ENCODE measurements at regions not wholly inside any gene's neighbourhood (a gene's known extent, or its start where the extent isn't known, plus 50 kb on each side); places are given as distances from the start of the nearest gene placed in this dataset.

DNA sequence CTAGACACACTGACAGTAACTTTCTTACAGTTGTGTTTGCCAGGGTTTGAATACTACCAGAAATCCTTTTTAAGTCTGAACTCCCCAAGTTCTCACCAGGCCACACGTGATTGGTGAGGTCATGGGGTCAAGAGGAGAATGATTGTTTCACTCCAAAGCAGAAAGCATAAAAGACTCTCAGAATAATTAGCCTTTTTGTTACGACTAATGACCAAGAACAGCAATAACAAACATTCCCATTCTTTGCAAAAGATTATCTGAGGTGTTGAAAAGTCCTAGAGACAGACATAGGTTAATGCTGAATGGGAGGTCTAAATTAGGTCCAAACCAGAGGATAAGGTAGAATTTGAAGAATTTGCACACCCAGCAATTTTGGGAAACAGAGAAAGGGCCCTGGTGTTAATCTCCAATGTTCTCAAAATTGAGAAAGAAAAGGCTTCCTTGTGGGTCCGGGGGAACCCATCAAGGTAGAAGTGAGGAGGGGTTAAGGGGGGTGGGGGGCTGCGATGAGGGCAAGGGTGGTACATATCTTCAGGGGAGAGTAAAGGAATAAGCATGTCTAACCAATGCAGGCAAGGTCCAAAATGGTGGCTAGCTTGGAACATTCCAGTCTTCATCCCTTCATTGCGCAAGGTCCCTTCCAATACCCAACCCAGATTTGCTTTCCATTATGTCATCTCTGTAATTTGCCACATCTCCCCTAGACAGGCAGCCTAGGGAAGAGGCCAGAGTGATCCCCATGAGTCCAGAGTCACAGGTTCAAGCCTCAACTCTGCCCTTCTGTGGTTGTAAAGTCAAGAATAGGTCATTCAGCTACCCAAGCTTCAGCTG is 74.6 kb upstream of the NFIA start:
- Histone ChIP-seq H3K27me3 (ENCODE audit: insufficient read depth, poor library complexity, severe bottlenecking) (no peaks in the 10 kb centered on the region), H3K4me3 (replicated peaks; ENCODE audit: insufficient read depth, low read length) (no peak overlapping the region), H3K27ac (replicated peaks) (no peak overlapping the region)
- no peak for TF ChIP-seq POLR2AphosphoS5 (IDR thresholded peaks at IDR 0.05; ENCODE audit: low read depth)
- TF ChIP-seq, protein P1, sequence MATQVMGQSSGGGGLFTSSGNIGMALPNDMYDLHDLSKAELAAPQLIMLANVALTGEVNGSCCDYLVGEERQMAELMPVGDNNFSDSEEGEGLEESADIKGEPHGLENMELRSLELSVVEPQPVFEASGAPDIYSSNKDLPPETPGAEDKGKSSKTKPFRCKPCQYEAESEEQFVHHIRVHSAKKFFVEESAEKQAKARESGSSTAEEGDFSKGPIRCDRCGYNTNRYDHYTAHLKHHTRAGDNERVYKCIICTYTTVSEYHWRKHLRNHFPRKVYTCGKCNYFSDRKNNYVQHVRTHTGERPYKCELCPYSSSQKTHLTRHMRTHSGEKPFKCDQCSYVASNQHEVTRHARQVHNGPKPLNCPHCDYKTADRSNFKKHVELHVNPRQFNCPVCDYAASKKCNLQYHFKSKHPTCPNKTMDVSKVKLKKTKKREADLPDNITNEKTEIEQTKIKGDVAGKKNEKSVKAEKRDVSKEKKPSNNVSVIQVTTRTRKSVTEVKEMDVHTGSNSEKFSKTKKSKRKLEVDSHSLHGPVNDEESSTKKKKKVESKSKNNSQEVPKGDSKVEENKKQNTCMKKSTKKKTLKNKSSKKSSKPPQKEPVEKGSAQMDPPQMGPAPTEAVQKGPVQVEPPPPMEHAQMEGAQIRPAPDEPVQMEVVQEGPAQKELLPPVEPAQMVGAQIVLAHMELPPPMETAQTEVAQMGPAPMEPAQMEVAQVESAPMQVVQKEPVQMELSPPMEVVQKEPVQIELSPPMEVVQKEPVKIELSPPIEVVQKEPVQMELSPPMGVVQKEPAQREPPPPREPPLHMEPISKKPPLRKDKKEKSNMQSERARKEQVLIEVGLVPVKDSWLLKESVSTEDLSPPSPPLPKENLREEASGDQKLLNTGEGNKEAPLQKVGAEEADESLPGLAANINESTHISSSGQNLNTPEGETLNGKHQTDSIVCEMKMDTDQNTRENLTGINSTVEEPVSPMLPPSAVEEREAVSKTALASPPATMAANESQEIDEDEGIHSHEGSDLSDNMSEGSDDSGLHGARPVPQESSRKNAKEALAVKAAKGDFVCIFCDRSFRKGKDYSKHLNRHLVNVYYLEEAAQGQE (IDR thresholded peaks at IDR 0.05; ENCODE audit: insufficient replicate concordance, low read depth) = no peak
- TF ChIP-seq, protein P2, sequence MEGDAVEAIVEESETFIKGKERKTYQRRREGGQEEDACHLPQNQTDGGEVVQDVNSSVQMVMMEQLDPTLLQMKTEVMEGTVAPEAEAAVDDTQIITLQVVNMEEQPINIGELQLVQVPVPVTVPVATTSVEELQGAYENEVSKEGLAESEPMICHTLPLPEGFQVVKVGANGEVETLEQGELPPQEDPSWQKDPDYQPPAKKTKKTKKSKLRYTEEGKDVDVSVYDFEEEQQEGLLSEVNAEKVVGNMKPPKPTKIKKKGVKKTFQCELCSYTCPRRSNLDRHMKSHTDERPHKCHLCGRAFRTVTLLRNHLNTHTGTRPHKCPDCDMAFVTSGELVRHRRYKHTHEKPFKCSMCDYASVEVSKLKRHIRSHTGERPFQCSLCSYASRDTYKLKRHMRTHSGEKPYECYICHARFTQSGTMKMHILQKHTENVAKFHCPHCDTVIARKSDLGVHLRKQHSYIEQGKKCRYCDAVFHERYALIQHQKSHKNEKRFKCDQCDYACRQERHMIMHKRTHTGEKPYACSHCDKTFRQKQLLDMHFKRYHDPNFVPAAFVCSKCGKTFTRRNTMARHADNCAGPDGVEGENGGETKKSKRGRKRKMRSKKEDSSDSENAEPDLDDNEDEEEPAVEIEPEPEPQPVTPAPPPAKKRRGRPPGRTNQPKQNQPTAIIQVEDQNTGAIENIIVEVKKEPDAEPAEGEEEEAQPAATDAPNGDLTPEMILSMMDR (IDR thresholded peaks at IDR 0.05; ENCODE audit: insufficient read depth, low read length) = no peak
- TF ChIP-seq SPI1 (IDR thresholded peaks at IDR 0.05; ENCODE audit: borderline replicate concordance, low read depth) = no peak
- no peak for TF ChIP-seq GABPA (IDR thresholded peaks at IDR 0.05; ENCODE audit: low read depth)
- DNase-seq (ENCODE audit: low read depth in 1 of 2, low spot score in 1 of 2) = no peak

DNA sequence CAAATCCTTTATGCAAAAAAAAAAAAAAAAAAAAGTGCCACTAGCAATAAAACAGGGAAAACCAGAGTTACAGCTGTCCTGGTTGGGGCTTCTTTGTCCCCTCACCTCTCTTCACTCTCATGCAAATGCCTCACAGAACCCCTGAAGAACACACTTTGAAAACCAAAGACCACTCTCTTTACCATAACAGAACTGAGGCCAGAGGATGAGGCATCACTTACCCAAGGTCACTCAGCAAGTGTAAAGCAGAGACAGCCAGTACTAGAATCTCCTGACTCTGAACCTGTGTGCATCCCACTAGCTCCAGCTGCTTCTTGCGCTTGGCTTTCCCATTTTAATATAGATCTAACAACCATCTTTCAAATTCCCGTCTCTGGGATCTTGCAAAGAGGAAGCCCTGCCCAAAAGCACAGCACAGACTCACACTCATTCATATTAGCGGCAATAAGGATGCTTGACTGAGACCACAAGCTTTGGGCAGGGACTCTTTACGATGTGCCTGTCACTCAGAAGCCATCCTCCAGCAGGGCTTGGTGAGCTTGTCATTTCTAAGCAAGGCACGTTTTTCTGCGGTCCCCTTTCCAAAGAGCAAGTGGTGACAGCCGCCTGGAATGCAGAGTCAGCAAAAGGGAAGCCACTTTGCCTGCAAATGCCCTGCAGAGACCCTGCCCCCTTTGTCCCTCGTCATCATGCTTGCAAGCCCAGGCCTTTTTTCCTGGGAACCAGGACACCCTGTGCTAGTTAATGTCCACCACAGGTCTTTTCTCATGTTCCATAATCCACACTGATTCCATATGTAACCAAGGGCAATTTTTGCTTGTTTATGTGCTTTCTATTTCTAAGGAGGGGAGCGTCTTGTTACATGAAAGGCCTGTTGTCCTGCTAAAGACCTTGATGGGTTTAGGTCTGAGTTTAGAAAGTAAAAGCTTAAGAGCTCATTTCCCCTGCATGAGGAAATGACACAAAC is 76.5 kb upstream of the NFIA start:
- TF ChIP-seq GABPA (IDR thresholded peaks at IDR 0.05; ENCODE audit: low read depth) (no peak), POLR2AphosphoS5 (IDR thresholded peaks at IDR 0.05; ENCODE audit: low read depth) (no peak), SPI1 (IDR thresholded peaks at IDR 0.05; ENCODE audit: borderline replicate concordance, low read depth) (no peak)
- TF ChIP-seq, protein P1 (IDR thresholded peaks at IDR 0.05; ENCODE audit: insufficient replicate concordance, low read depth) = no peak
- TF ChIP-seq, protein P2 (IDR thresholded peaks at IDR 0.05; ENCODE audit: insufficient read depth, low read length) = no peak
- no peak for DNase-seq (ENCODE audit: low read depth in 1 of 2, low spot score in 1 of 2)
- H3K27me3 ChIP-seq (ENCODE audit: insufficient read depth, poor library complexity, severe bottlenecking) = no peaks in the 10 kb centered on the region
- H3K4me3 ChIP-seq (replicated peaks; ENCODE audit: insufficient read depth, low read length) = no peak overlapping the region
- no peak overlapping the region for H3K27ac ChIP-seq (replicated peaks)

DNA sequence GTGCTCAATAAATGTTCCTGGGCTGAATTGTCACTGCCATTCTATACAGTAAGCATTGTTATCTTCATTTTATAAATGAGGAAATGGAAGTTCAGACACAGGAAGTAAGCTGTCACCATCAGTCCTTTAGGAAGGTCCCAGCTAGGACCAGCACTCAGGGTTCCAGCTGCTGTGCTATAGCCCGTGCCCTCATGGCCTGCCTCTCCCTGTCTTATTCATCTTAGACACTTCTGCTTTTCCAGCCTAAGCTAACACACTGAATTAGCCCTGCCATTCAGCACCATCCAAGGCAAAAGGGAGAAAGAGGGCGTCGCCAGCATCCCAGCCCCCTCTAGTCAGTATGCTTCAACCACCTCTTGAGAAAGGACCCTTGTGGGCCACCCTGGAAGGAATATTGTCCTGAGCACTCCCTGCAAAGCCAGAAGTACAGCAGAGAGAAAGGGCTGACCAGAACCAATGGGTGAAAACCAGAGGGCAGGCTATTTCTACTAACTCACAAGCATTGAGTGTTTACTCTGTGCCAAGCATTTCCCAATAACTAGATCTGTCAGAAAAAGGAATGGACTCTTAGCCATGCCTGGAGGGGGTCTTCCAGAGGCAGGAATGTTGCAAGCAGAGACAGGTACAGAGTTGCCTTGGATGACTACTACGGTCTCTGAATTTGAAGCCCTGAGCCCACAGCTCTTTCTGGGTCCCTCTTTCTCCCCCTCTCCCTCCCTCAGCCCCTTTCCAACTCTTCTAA is 77.9 kb upstream of the NFIA start:
- no peak overlapping the region for H3K4me3 ChIP-seq (replicated peaks; ENCODE audit: insufficient read depth, low read length)
- TF ChIP-seq GABPA (IDR thresholded peaks at IDR 0.05; ENCODE audit: low read depth) = no peak
- TF ChIP-seq, protein P1 (IDR thresholded peaks at IDR 0.05; ENCODE audit: insufficient replicate concordance, low read depth) = no peak
- TF ChIP-seq POLR2AphosphoS5 (IDR thresholded peaks at IDR 0.05; ENCODE audit: low read depth) = no peak
- peak; percentile 66 for TF ChIP-seq SPI1 (IDR thresholded peaks at IDR 0.05; ENCODE audit: borderline replicate concordance, low read depth)
- no peaks in the 10 kb centered on the region for H3K27me3 ChIP-seq (ENCODE audit: insufficient read depth, poor library complexity, severe bottlenecking)
- DNase-seq (ENCODE audit: low read depth in 1 of 2, low spot score in 1 of 2) = peak in 1 of 2 experiments; percentile 1
- no peak overlapping the region for H3K27ac ChIP-seq (replicated peaks)

Data from HL-60 (cell line).